Lung microvascular endothelial cell (primary cell): ENCODE measurements at regions not wholly inside any gene's neighbourhood (a gene's known extent, or its start where the extent isn't known, plus 50 kb on each side); places are given as distances from the start of the nearest gene placed in this dataset.
"Not testable (repeated sequence)": the region's sequence is repeated elsewhere in the genome, so short reads cannot be mapped to it uniquely, and the experiment has no call there.

Experiments
- DNase-seq, 2 donors: peaks; one replicate each; pipeline versions ENCODE4 v3.0.0 to v3.0.0-alpha.2; 2010; ENCODE audit warnings: low read depth in 2 of 2

DNA sequence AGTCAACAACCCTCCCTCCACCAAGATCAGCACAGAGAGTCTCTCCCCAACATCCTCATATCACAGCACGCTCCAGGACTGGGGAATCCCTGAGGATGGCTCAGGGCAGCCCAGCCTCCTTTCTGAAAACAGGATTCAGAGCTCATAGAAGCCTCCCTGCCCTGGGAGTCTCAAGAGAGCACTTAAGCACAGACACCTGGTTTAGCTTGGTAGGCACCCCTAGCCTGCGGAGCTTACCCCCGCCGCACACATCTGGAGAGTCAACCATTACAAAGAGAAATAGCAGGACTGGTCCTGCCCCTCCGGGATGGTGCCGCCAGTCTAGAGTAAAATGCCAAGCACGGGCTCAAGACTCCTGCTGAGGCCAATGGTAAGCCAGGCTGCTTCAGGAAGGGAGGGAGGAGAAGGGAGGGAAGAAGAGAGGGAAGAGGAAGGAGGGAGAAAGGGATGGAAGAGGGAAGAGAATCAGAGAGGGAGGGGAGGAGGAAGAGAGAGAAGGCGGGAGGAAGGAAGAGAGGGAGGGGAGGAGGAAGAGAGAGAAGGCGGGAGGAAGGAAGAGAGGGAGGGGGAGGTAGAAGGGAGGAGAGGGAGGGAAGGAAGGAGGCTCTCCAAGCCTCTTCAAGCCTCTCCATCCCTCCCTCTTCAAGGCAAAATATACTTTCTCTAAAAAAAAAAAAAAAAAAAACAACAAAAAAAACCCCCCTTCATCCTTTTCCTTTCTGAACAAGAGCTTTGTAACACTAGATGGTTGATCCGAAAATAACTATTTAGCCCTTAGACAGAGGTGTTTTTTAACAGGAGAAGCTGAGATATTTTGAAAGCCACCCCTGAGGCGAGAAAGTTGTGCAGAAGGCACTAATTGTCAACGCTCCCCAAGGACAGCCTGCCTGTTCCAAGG lies 278.6 kb upstream of the TLE3 start:
- DNase-seq: no peak

DNA sequence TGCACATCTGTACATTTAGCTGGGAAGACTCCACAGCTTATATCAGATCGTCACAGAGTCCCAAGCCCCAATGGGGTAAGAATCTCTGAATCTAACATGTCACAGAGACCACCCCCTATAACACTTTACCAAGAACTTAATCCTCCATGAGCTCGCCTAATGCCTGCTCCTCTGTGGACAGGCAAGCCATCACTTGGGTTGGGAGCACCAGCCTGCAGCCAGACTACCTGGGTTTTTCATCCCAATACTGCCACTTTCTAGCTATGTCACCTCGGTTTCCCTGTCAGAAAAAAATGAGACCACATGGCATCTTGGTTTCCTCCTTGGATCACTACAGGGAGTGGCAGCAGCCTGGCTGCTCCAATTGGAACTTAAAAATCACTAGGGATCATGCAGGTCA lies 277.9 kb upstream of the TLE3 start:
- DNase-seq: no peak

DNA sequence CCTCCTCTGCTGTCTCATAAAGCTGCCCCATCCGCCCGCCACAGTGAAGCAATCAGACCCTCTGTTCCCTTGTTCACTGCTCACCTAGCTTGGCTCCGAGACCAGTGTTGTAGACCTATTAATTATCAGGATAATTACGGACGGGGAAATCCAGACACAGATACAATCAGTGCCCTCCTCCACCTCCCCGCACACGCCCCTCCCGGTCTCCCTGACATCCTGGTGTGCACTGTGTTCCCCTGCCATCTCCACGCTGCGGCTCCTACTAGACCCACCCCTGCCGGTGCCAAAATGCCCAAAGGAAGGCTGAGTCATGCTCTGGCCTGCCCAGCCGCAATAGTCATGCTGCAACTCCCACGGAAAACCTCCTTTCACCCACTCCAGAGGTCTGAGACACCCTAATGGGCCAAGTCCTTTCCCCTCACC lies 277.3 kb upstream of the TLE3 start:
- peak in 1 of 2 donors; percentile 33 for DNase-seq

DNA sequence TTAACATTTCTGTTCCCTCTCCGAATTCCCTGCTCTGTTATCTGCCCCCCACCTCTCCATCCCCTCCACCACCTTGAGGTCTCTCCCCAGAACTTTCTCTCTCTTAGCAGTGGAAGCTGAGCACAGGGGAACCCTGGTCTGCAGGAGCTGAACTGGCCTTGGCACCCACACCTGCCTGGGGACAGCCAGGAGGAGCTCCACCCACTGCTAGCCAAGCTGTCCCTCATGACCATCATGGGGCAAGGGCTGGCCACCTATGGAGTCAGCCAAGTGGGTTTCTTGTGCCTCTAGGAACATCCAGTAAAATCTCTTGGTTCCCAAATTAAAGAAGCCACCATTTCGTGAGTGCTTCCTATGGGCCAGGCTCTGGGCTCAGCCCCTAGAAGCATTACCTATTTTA lies 276.4 kb upstream of the TLE3 start:
- no peak for DNase-seq

DNA sequence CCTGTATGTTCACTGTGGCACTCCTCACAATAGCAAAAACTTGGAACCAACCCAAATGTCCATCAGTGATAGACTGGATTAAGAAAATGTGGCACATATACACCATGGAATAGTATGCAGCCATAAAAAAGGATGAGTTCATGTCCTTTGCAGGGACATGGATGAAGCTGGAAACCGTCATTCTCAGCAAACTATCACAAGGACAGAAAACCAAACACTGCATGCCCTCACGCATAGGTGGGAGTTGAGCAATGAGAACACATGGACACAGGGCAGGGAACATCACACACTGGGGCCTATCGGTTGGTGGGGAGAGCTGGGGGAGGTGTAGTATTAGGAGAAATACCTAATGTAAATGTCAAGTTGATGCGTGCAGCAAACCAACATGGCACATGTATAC lies 275.7 kb upstream of the TLE3 start:
- not testable (repeated sequence) for DNase-seq

DNA sequence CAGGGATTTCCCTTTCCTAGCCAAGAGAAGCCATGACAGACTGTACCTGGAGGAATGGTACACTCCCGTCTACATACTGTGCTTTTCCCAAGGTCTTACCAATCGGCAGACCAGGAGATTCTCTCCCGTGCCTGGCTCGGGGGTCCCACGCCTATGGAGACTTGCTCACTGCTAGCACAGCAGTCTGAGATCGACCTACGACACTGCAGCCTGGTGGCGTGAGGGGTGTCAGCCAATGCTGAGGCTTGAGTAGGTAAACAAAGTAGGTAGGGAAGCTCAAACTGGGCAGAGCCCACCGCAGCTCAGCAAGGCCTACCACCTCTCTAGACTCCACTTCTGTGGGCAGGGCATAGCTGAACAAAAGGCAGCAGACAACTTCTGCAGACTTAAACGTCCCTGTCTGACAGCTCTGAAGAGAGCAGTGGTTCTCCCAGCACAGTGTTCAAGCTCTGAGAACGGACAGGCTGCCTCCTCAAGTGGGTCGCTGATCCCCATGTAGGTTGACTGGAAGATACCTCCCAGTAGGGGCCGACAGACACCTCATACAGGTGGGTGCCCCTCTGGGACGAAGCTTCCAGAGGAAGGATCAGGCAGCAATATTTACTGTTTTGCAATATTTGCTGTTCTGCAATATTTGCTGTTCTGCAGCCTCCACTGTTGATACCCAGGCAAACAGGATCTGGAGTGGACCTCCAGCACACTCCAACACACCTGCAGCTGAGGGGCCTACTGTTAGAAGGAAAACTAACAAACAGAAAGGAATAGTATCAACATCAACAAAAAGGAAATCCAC lies 270.4 kb upstream of the TLE3 start:
- DNase-seq: not testable (repeated sequence)

DNA sequence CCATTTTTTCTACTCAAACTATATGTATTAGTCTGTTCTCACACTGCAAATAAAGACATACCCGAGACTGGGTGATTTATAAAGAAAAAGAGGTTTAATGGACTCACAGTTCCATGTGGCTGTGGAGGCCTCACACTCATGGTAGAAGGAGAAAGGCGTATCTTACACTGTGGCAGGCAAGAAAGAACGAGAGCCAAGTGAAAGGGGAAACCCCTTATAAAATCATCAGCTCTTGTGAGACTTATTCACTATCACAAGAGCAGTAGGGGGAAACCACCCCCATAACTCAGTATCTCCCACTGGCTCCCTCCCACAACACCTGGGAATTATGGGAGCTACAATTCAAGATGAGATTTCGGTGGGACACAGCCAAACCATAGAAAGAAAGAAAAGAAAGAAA lies 266.3 kb upstream of the TLE3 start:
- not testable (repeated sequence) for DNase-seq

DNA sequence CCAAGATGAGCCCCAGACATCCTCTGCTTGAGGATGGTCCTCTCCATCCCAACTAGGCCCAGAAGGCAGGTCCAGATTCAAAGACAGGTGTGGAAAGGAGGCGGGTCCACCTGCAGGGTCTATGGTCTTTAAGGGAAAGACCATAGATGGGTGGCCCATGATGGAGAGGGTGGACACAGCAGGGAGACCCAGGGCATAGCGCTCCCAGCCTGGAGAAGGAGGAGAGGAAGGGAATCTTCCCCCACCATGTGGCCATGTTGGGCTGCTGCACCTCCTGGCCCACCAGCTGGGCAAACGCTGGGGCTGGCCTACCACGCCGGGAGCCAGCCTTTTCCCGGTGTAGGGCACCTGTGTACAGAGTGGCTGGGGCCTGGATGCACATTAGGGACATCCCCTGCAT lies 265.2 kb upstream of the TLE3 start:
- DNase-seq: peak; percentile 63 to 72

DNA sequence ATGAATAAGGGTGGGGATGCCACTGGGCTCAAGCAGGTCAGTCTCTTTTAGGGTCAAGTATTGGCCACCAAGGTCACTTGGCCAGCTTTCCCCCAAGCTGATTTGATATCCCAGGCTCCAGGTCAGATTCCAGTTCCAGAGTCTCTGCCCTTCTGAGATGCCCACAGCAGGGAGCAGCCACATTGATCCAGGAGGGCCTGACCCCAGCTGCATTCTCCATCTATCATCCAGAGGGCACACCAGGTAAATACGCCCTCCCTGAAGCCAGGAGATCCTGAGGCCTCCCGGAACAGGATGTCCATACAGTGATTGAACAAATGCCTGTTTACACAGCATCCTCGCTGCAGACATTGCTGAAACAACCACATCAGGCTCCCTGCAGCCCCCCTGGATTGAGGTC lies 264.6 kb upstream of the TLE3 start:
- no peak for DNase-seq

DNA sequence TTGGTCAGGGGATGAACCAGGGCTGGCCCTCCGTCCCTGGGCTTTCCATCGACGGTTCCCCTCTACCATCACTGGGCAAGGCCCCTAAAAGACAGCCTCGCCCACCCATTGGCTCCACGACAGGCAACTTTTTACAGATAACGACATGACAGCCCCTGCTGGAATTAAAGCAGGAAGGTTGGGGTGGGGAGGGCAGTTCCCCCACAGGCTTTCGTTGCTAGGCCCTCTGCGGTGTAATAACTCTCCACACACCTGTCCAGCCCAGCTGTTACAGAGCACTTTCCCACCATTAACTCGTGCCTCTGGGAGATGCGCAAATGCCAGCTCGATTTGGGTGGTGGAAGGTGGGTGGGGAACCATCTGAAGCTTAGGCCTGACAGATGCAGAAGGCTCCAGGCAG lies 264.2 kb upstream of the TLE3 start:
- no peak for DNase-seq

DNA sequence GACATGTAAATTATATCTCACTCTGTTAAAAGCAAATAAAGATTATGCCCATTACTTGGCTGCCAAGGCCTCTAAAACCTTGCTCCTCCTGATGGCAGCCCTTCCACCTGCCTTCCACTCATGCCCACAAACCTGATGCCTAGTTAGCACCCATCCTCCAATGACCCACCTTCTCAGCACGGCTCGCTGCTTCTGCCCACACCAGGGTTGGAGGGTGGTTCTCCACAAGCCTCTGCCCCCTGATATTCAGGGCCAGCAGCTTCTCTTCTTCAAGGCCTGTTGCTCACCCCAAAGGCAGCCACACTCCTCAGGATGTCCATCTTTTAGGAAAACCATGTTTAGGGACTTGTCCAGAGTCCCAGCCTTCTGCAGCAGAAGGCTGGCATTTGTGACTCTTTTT lies 263.4 kb upstream of the TLE3 start:
- no peak for DNase-seq

DNA sequence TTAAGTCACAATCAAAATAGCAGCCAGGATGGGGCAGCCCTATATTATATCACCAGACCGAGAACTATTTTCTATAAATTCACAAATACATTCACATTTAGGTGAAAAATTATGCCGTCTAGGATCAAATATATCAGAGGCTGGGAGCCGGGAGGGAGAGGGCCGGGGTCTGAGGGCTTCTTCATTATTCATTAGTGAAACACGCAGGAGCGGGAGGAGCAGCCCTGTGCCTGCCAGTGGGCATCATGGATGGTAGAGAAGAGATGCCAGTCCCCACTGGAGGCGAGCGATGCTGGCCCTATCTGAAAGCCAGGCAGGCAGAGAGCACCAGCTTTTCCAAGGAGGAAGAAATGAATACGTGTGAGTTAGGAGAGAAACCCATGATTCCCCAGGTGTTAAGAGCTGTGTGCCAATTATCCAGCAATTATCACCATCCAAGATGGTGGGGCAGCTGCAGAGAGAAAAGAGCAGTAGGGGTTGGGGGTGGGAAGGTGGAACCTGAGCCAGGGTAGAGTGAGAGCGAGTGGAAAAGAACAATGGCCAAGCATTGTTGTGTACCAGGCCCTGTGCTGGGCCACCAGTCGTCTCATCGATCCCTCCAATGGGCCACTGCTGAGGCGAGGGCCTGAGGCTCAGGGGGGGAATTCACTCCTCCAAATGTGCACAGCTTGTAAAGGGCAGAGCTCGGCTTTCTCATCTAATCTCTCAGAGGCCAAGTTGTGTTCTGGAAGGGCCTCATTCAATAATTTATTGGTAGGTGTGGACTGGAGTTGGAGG lies 261.3 kb upstream of the TLE3 start:
- DNase-seq: no peak

DNA sequence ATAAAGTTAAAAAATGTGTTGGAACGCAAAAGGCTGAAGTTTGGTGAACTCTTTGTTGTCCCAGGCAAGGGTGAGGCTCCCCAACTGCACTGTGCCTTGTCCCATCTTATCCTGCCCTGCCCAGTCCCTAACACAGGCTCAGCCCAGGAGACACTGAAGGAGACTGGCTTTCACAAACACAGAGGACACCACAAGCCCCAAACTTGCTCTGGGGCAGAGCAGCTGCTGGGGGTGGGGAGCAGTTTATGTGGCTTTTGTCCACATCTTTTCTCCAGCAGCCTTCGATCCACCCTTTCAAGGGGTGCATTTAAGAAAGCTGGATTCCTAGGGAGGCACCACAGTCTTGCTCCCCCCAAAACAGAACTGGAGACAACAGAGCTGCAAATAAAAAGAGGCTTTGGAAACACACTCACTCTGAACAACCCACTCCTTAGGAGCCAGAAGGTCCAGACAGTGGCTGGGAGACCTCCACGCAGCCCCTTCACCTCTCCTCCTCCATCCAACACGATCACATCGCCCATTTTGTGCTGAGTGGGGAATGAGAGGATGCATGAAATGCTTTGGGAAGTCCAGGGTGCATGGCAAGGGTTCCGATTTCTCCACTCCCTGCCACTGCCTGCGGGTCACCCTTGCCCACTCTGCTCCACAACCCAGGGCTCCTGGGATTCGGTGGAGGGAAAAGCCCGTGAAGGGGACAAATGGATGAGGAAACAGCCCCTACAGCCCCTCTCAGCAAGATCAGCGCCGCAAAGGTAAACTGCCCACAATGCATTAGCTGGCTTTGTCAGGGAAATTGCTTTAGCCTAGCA lies 260.5 kb upstream of the TLE3 start:
- DNase-seq: no peak

DNA sequence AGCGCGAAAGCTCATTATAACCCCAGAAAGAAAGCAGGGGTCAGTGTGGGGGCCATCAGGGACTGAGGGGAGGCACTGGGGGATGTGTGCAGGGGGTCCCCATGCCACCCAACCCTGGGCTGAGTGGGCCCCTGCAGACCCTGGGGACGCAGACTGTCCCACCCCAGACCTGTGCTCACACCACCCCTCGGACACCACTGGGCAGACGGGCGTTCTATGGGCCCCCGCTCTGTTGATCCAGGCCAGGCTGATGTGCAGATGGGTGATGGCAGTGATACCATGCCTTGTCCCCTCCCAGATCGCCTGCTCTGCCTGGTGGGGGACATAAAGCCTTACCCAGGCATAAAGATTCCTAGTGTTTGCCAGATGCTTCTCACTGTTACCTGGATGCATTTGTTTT lies 259.7 kb upstream of the TLE3 start:
- DNase-seq: no peak

DNA sequence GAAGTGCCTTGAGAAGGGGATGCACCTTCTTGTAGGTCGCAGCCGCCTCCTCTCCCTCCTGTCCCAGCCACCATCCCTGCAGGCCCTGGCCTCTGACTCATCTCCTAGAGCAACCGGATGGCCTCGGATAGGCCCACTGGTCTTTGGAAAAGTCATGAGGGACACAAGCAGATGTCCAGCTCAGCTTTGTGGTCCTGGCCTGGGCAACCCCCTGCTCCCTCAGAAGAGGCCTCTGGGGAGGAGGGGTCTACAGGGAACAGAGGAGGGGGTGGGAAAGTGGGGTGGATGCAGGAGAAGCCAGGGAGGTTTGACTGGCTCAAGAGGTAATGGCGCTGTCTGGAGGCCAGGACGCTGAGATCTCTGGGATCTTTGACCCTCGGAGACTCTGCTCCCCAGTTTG lies 259.2 kb upstream of the TLE3 start:
- no peak for DNase-seq

DNA sequence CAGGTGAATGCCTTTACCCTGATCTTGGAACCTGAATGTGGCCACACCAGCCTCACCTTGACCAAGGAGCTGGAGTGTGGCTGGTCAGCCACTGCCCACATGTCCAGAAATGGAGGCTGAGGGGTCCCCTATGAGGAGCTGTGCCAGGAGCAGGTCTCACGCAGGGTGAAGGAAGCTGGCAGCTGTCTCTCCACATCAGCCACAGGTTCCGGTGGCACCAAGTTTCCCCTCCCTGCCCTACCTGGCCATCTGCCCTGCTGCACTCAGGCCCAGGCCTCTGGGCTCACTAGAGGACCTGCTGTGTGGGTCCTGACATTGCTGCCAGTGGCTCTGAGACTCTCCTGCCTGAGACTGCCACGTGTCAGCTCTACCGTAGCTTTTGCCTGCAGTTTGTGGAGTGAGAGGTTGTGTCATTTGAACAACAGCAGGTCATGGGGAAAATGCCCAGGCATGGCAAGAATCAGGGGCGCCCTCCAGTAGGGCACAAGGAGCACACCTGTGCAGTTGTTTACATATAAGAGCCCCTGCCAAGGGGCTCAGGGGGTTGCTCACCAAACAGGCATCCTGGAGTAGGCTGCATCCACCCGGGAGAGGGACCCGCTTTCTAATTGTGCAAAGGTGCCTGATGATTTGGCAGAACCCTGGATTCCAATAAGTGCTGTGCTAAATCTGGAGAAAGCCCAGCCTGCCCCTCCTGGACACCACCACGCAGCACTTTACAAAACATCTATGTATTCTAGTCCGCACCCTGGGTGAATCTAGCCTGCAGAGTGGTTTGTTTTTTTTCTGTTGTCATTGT lies 258.5 kb upstream of the TLE3 start:
- DNase-seq: no peak

DNA sequence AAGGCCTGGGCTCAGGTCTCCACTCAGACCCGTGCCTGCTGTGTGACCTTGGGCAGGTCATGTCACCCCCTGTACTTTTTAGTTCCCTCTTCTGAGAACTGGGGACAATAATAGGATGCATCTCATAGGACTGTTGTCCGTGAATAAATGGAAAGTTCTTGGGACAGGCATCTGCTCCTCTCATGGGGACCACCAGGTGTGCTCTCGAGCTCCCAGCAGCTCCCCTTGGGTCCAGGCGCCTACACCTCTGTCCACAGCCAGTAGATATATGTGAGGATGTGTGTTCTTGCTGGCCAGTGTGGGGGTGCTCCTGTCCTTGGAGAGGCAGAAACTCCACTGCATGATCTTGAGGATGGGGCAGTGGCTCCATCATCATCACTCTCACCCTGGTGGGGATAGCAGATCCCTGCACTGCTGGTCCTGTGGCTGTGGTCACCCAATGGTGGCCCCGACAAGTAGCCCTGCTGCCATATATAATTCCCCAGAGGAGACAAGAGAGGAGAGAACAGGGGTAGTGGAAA lies 257.6 kb upstream of the TLE3 start:
- no peak for DNase-seq

DNA sequence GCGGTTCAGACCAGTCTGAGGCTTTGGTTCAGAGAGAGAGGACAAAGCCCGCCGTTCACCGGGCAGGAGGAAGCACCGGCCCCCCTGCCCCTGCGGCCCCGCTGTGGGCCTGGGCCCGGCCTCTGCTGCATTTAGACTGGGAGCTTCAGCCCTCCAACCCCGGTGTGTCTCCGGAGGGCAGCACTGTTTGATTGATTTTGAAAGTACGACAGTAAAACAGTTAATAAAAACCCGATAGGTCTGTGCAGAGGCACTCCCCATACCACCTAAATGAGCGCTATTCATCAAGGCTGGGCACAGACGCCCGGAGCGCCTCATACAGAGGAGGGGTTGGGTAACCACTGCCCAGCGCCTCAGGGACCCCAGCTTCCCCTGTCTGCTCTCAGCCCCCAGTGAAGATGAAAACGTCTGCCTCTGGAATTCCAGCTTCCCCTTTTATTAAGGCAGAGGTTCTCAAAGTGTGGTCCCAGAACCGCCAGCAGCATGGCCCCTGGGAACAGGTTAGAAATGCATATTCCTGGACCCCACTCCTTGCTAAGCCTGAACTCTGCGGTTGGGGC lies 256.7 kb upstream of the TLE3 start:
- DNase-seq: no peak

DNA sequence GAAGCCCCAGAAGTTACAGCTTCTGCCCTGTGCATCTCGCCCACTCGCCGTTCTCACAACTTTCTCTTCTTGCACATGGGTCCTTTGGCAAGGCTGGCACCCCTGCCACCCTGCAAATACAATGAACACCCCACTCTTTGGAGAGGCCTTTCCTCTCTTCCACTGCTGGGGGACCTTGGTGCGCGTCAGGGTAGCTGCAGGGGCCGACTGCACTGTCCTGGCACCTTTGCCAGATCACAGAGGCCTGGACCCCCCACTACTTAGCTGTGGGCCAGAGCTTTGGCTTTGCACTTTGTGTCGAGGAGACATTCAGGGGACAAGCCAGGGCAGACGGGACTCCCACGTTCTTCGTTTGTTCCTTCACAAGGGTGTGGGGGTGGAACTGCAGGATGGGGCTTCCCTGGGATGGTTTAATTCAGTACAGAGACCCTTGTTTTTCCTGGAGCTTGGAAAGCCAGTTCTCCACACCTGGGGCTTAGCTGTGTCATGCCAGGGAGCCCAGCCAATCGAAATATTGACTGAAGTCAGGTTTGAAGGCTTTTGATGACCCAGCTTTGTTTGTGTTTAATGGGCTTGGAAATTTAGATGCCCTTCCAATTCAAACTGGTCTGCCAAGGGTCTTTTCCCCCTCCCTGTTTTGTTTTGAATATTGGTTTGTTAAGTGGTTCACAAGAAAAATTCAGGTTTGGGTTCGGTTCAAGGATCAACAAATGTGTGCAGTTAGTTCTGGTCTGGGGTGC lies 256.1 kb upstream of the TLE3 start:
- peak in 1 of 2 donors; percentile 17 for DNase-seq
